Kidney (tissue), 13 donors: ENCODE measurements at regions not wholly inside any gene's neighbourhood (a gene's known extent, or its start where the extent isn't known, plus 50 kb on each side); places are given as distances from the start of the nearest gene placed in this dataset.

ENCODE experiments used
- DNase-seq, 5 donors: peaks; one replicate each; pipeline ENCODE4 v3.0.0-alpha.2; 2013 to 2020
- FAIRE-seq: peaks from 2 replicates; lab custom pipeline; 2012; peaks lifted over from hg19 to GRCh38; lab: Jason Lieb, UNC
- H3K27ac ChIP-seq, 2 donors: one replicate each; pipeline ENCODE4 v1.7.0; 2013; ENCODE audit warnings: low read depth in 2 of 2, low read length in 2 of 2, inconsistent platforms in 1 of 2
- H3K27me3 ChIP-seq: one replicate; pipeline ENCODE4 v1.7.1; 2013; ENCODE audit warnings: low read length, inconsistent platforms; ENCODE audit not compliant: control insufficient read depth, insufficient read depth
- H3K36me3 ChIP-seq, 3 donors: one replicate each; pipeline versions ENCODE4 v1.7.0 to v1.7.1; 2013; ENCODE audit warnings: low read length in 3 of 3, control low read depth in 1 of 3, inconsistent platforms in 1 of 3; ENCODE audit not compliant: insufficient read depth in 3 of 3, control insufficient read depth in 2 of 3
- H3K4me1 ChIP-seq, 3 donors: one replicate each; pipeline versions ENCODE4 v1.7.0 to v1.7.1; 2013; ENCODE audit warnings: low read length in 3 of 3, inconsistent platforms in 1 of 3, low read depth in 1 of 3; ENCODE audit not compliant: control insufficient read depth in 2 of 3, insufficient read depth in 2 of 3
- H3K4me3 ChIP-seq, 3 donors: one replicate each; pipeline versions ENCODE4 v1.7.0 to v1.8.1; 2013; ENCODE audit warnings: low read length in 3 of 3, control low read depth in 1 of 3, inconsistent platforms in 1 of 3
- H3K9ac ChIP-seq, 3 donors: one replicate each; pipeline versions ENCODE4 v1.7.0 to v1.7.1; 2013; ENCODE audit warnings: low read length in 3 of 3, control low read depth in 1 of 3, inconsistent platforms in 1 of 3
- H3K9me3 ChIP-seq, 3 donors: one replicate each; pipeline versions ENCODE4 v1.7.0 to v1.7.1; 2013; ENCODE audit warnings: low read length in 3 of 3, control low read depth in 1 of 3, inconsistent platforms in 1 of 3; ENCODE audit not compliant: control insufficient read depth in 2 of 3, insufficient read depth in 1 of 3
- CTCF ChIP-seq: IDR thresholded peaks from 3 replicates; pipeline ENCODE4 v1.5.1; 2012; ENCODE audit warnings: mild to moderate bottlenecking, moderate library complexity, borderline replicate concordance; ENCODE audit not compliant: insufficient read depth; ENCODE audit errors: extremely low read depth
- intact Hi-C: fragments of 100-400 bp; cut with DNase I; formaldehyde crosslinking; loops from one replicate; pipeline ENCODE4 v1.11.1; 2022
- donor health status: control.
- donor health status: control.
- donor health status: control.
- donor health status: control.
- donor health status: control.
- donor health status: DM: yes; HTN: yes; CAD: no.
- donor health status: Normal renal cell carcinoma (clear cell type).

GRCh38 chr2:200087451-200087850, 132.1 kb downstream of the MAIP1 start:
- intact Hi-C loops = no loop called here
- FAIRE-seq (no peak), DNase-seq (no peak)
- Histone ChIP-seq H3K4me3 (no peak overlapping the region), H3K27me3 (no peaks in the 10 kb centered on the region), H3K9me3 (no peaks in the 10 kb centered on the region), H3K4me1 (no peaks in the 10 kb centered on the region), H3K36me3 (no peaks in the 10 kb centered on the region), H3K9ac (no peak overlapping the region), H3K27ac (no peak overlapping the region)
- TF ChIP-seq CTCF = no peak

DNA sequence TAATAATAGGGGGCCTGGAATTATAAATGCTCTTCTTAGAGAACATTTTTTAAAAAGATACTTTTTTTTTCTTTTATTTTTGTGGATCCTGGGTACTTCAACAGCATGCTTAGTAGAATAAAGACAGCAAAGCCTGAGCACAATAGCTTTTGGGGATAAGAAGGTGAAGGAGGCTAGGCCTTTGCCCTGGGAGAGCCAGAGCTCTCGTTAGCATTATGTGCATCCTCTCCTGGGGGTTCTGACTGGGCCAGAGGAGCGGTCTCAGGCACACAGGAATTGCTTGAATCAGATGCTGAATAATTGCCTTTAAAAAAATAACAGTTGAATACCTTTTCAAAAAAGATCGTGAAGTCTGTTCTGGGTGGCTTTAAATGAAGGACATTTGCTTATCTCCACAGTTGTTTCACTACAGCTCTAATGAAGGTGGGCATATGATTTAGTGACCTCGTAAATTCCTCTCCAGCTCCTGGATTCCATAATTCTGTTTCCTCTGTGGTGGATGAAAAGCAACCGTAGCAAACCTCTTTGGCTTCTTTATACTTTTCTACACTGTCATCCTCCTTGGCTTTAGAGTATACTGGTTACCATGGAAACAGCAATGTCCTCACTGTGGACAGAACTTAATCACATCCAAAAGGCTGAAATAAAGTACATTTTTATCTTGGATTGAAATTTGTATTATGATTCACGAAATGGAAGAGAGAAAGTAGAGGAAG, 133.8 kb downstream of the MAIP1 start:
- TF ChIP-seq CTCF = no peak
- no peak for DNase-seq
- no peaks in the 10 kb centered on the region for H3K9me3 ChIP-seq
- H3K4me1 ChIP-seq = no peaks in the 10 kb centered on the region
- intact Hi-C loops = no loop called here
- no peaks in the 10 kb centered on the region for H3K36me3 ChIP-seq
- no peak for FAIRE-seq
- H3K27ac ChIP-seq = no peak overlapping the region
- H3K9ac ChIP-seq = no peak overlapping the region
- no peak overlapping the region for H3K4me3 ChIP-seq
- H3K27me3 ChIP-seq = no peaks in the 10 kb centered on the region

DNA sequence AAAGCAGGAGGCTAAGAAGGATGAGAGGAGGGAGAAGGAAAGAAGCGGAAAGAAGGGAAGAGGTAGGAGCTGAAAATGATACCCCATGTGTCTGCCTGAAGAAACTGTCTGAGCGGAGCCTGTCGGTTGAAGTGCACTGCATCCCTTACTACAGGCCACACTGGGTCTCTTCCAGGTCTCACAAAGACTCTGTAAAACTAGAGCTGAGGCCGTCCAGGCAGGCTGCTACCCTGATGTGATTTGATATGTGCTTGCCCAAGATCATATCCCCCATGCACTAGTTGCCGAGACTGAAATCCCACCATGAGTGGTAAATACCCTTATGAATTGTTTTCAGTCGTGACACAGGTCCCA, 134.4 kb downstream of the MAIP1 start:
- Histone ChIP-seq H3K4me3 (no peak overlapping the region), H3K9ac (no peak overlapping the region), H3K4me1 (no peaks in the 10 kb centered on the region), H3K9me3 (no peaks in the 10 kb centered on the region), H3K36me3 (no peaks in the 10 kb centered on the region), H3K27me3 (no peaks in the 10 kb centered on the region), H3K27ac (no peak overlapping the region)
- FAIRE-seq (no peak), DNase-seq (no peak)
- no peak for TF ChIP-seq CTCF
- intact Hi-C loops = no loop called here

DNA sequence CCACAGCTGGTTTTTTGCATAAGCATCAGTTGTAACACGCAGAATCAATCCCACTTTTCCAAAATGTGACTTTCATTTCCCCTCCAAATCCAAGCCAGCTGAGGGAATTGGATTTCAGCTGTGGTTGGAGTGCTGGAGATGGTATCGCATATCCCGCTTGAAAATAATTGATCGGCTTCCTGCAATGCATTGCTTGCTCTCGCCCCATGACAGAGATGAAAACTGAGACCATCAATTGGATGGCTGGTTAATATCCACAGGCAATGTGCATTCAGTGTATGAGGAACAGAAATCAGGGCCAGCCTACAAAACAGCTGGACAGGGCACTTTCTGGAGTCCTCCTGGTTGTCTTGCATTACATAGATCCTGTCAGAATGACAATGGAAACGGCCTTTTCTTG, 135.3 kb downstream of the MAIP1 start:
- no peak for FAIRE-seq
- H3K36me3 ChIP-seq = no peaks in the 10 kb centered on the region
- H3K27ac ChIP-seq = no peak overlapping the region
- DNase-seq = no peak
- no peaks in the 10 kb centered on the region for H3K9me3 ChIP-seq
- no peak for TF ChIP-seq CTCF
- intact Hi-C loops = no loop called here
- no peaks in the 10 kb centered on the region for H3K4me1 ChIP-seq
- no peak overlapping the region for H3K9ac ChIP-seq
- H3K27me3 ChIP-seq = no peaks in the 10 kb centered on the region
- H3K4me3 ChIP-seq = no peak overlapping the region
